ENCODE measurements at regions not wholly inside any gene's neighbourhood (a gene's known extent, or its start where the extent isn't known, plus 50 kb on each side); places are given as distances from the start of the nearest gene placed in this dataset.
"Not testable (repeated sequence)": the region's sequence is repeated elsewhere in the genome, so short reads cannot be mapped to it uniquely, and the experiment has no call there.

GRCh38 chr1:171397851-171398469, 84.0 kb downstream of the FMO4 start:
- Mint-ChIP-seq H3K27ac (no peak overlapping the region), H3K27me3 (peaks cover 12% of the 10 kb centered on the region), H3K4me1 (ENCODE audit: low read depth) (no peaks in the 10 kb centered on the region), H3K4me3 (no peak overlapping the region), H3K9me3 (no peaks in the 10 kb centered on the region), H3K36me3 (ENCODE audit: low read depth) (no peaks in the 10 kb centered on the region)
- intact Hi-C loops (cut with micrococcal nuclease), result no loop called here
- TF ChIP-seq CTCF (IDR thresholded peaks at IDR 0.05), result no peak
- CTCF ChIA-PET, result no interaction called here
- POLR2A ChIA-PET, result no interaction called here
- ATAC-seq, result no peak
- DNase-seq, result no peak

GRCh38 chr1:171403393-171403792, 81.9 kb upstream of the PRRC2C start:
- peaks cover 8% of the 10 kb centered on the region for H3K9me3 Mint-ChIP-seq
- H3K27ac Mint-ChIP-seq, result no peak overlapping the region
- H3K4me3 Mint-ChIP-seq, result no peak overlapping the region
- POLR2A ChIA-PET, result interaction anchor here (0.6 kb wide), 1 partner anchor 910 kb away, joined by 4 read pairs; no protein-coding TSS in a partner anchor
- no peak for ATAC-seq
- TF ChIP-seq CTCF (IDR thresholded peaks at IDR 0.05), result no peak
- intact Hi-C loops (cut with micrococcal nuclease), result no loop called here
- DNase-seq, result no peak
- H3K4me1 Mint-ChIP-seq (ENCODE audit: low read depth), result no peaks in the 10 kb centered on the region
- peaks cover 13% of the 10 kb centered on the region for H3K27me3 Mint-ChIP-seq
- CTCF ChIA-PET, result interaction anchor here (1.5 to 2.3 kb wide), 2 partner anchors 18 to 90 kb away, joined by 5 read pairs; partner anchors contain the start of gene FMO4
- peaks cover 2% of the 10 kb centered on the region for H3K36me3 Mint-ChIP-seq (ENCODE audit: low read depth)

GRCh38 chr1:171405391-171405714, 80.0 kb upstream of the PRRC2C start:
- no peak for ATAC-seq
- CTCF ChIA-PET, result interaction anchor here (2.3 kb wide), 1 partner anchor 92 kb away, joined by 5 read pairs; the partner anchor contains the start of gene FMO4
- H3K27ac Mint-ChIP-seq, result no peak overlapping the region

GRCh38 chr1:171413557-171413956, 71.8 kb upstream of the PRRC2C start:
- POLR2A ChIA-PET; H3K27me3 Mint-ChIP-seq; H3K36me3 Mint-ChIP-seq (ENCODE audit: low read depth); intact Hi-C loops (cut with micrococcal nuclease); H3K4me3 Mint-ChIP-seq; H3K9me3 Mint-ChIP-seq; H3K27ac Mint-ChIP-seq; ATAC-seq; DNase-seq; H3K4me1 Mint-ChIP-seq (ENCODE audit: low read depth); CTCF ChIA-PET: not testable (repeated sequence)

More at GRCh38 chr1:171405391-171405714, 80.0 kb upstream of the PRRC2C start:
- Mint-ChIP-seq H3K4me3 (no peak overlapping the region), H3K9me3 (peaks cover 8% of the 10 kb centered on the region), H3K27me3 (peaks cover 8% of the 10 kb centered on the region), H3K4me1 (ENCODE audit: low read depth) (no peaks in the 10 kb centered on the region), H3K36me3 (ENCODE audit: low read depth) (peaks cover 2% of the 10 kb centered on the region)
- no peak for DNase-seq
- TF ChIP-seq CTCF (IDR thresholded peaks at IDR 0.05), result peak; percentile 6
- intact Hi-C loops (cut with micrococcal nuclease), result no loop called here
- POLR2A ChIA-PET, result no interaction called here

- Mint-ChIP-seq H3K27me3 (no peaks in the 10 kb centered on the region), H3K9me3 (no peaks in the 10 kb centered on the region), H3K27ac (no peak overlapping the region), H3K4me1 (ENCODE audit: low read depth) (peaks cover 19% of the 10 kb centered on the region), H3K36me3 (ENCODE audit: low read depth) (no peaks in the 10 kb centered on the region), H3K4me3 (no peak overlapping the region)
- ChIA-PET CTCF (no interaction called here), POLR2A (no interaction called here)
- DNase-seq (no peak), ATAC-seq (no peak)
- intact Hi-C loops (cut with micrococcal nuclease), result no loop called here
- TF ChIP-seq CTCF (IDR thresholded peaks at IDR 0.05), result no peak
These were observed 66.8 kb upstream of the PRRC2C start for GRCh38 chr1:171418546-171418945.
